Right lobe of liver (tissue), 6 donors: ENCODE measurements at regions not wholly inside any gene's neighbourhood (a gene's known extent, or its start where the extent isn't known, plus 50 kb on each side); places are given as distances from the start of the nearest gene placed in this dataset.
"Not testable (repeated sequence)": the region's sequence is repeated elsewhere in the genome, so short reads cannot be mapped to it uniquely, and the experiment has no call there.

Experiments
- ATAC-seq, 4 donors: fragments of 200-7000 bp; cut with Tn5 transposase; one replicate each; pipeline ENCODE4 v1.9.1; 2020; ENCODE audit warnings: mild to moderate bottlenecking in 4 of 4, moderate library complexity in 4 of 4
- DNase-seq, 3 donors: peaks; one replicate each; pipeline ENCODE4 v3.0.0-alpha.2; 2020
- H3K27ac ChIP-seq, 3 donors: fragments of 200-600 bp; one replicate each; pipeline ENCODE4 v1.8.0; 2022
- H3K27me3 ChIP-seq, 2 donors: fragments of 200-600 bp; one replicate each; pipeline ENCODE4 v1.8.0; 2022
- H3K36me3 ChIP-seq, 4 donors: fragments of 200-600 bp; sonication (generic) in 1 of 4; one replicate each; pipeline versions ENCODE4 v1.5.1 to v1.8.0; 2017 to 2022; ENCODE audit warnings: control low read depth in 1 of 4
- H3K4me1 ChIP-seq, 4 donors: fragments of 200-600 bp; sonication (generic) in 1 of 4; one replicate each; pipeline versions ENCODE4 v1.5.1 to v1.8.0; 2017 to 2022; ENCODE audit warnings: control low read depth in 1 of 4
- H3K4me3 ChIP-seq, 3 donors: fragments of 200-600 bp; one replicate each; pipeline ENCODE4 v1.8.0; 2022
- H3K9me3 ChIP-seq, 4 donors: fragments of 200-600 bp; sonication (generic) in 1 of 4; one replicate each; pipeline versions ENCODE4 v1.5.1 to v1.8.0; 2017 to 2022; ENCODE audit warnings: control low read depth in 1 of 4
- POLR2A ChIP-seq: fragments of 450-650 bp; IDR thresholded peaks from one replicate; pipeline ENCODE4 v1.6.1; 2017; ENCODE audit warnings: antibody characterized with exemption, mild to moderate bottlenecking
- WGBS: methylation state at CpG from one replicate; pipeline ENCODE4 v1.1.6; 2018; ENCODE audit warnings: low coverage, low lambda C conversion rate; ENCODE audit not compliant: insufficient coverage; ENCODE audit errors: missing lambda C conversion rate; 5-methylcytosine and 5-hydroxymethylcytosine counted together
- intact Hi-C, 2 donors: fragments of 100-400 bp; cut with DNase I; formaldehyde crosslinking; loops; one replicate each; pipeline versions ENCODE4 v1.11.2 to v1.14.1; 2022
- TF ChIP-seq, protein P1 (sequence below), 4 donors: fragments of 200-600 bp in 3 of 4; fragments of 450-650 bp in 1 of 4; IDR thresholded peaks; one replicate each; pipeline versions ENCODE4 v1.5.1 to v1.8.0; 2016 to 2022; ENCODE audit warnings: antibody characterized with exemption in 4 of 4, mild to moderate bottlenecking in 2 of 4
- donor health status: DM: no; HTN: yes; CAD: no.
- donor health status: DM: no; HTN: no; CAD: no.
- donor health status: DM: no; HTN: no; CAD: no.
- donor health status: DM: no; HTN: yes; CAD: no.
- donor health status: DM: no; HTN: yes; CAD: no.

DNA sequence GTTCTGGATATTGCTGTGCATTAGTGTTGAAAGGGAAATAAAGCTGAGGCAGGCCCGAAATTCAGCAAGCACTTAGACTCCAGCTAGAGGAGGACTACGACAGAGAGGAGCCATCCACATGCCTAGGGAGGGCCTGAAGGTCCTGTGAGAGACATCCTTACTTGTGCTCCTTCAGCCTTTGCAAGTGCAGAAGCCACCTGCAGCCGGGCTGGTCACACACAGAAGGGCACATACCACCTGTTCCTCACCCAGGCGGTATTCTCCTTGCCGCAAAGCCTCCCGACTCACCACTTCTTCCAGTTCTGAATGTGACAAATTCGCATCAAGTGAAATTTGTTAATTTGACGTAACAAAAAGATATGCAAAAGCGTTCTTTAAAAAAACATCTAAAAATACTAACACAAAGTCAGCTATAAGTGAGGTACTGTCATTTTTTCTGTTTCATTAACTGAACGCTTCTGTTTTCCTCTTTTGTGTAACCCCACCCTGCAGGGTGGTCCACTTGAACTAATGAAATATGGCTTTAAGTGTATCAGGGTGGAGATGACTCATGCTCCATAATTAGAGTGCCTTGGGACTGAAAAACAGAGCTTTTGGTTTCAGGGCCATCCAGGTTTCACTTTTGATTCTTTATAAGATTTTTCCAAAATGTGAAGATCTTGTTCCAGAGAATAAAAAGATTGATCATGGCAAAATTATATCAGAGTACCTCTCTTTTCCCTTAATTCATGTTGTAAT is 467.9 kb upstream of the ATP11B start:
- Histone ChIP-seq H3K4me3 (no peak overlapping the region), H3K4me1 (no peaks in the 10 kb centered on the region), H3K36me3 (no peaks in the 10 kb centered on the region), H3K27me3 (no peaks in the 10 kb centered on the region), H3K27ac (no peak overlapping the region), H3K9me3 (no peaks in the 10 kb centered on the region)
- TF ChIP-seq, protein P1, sequence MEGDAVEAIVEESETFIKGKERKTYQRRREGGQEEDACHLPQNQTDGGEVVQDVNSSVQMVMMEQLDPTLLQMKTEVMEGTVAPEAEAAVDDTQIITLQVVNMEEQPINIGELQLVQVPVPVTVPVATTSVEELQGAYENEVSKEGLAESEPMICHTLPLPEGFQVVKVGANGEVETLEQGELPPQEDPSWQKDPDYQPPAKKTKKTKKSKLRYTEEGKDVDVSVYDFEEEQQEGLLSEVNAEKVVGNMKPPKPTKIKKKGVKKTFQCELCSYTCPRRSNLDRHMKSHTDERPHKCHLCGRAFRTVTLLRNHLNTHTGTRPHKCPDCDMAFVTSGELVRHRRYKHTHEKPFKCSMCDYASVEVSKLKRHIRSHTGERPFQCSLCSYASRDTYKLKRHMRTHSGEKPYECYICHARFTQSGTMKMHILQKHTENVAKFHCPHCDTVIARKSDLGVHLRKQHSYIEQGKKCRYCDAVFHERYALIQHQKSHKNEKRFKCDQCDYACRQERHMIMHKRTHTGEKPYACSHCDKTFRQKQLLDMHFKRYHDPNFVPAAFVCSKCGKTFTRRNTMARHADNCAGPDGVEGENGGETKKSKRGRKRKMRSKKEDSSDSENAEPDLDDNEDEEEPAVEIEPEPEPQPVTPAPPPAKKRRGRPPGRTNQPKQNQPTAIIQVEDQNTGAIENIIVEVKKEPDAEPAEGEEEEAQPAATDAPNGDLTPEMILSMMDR (IDR thresholded peaks at IDR 0.05), result no peak
- no peak for TF ChIP-seq POLR2A
- DNase-seq (no peak), ATAC-seq (no peak)
- 61% methylated on average over 10 of the region's 10 CpGs for WGBS
- intact Hi-C loops, result no loop called here

DNA sequence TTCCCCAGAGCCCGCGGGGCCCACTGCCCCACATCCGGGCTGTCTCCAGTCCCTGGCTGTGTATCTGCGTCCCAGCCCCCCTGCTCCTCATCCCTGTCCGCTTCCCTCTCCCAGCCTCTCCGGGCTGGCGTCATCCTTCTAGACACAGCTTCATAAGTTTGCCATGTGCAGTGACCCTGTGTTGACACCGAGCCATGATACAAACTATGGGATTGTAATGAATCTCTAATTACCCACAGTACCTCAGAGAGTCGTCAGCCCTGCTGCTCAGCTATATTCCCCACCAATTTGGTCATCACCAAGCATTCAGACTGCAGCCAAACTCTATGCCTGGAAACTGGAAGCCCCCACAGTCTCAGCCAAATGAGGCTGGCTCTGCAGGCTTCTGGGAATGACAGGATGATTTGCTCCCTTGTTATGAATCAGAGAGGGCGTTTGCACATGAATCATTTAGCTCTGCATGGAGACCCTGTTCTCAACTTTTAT is 466.1 kb upstream of the ATP11B start:
- ATAC-seq (no peak), DNase-seq (no peak)
- H3K4me3 ChIP-seq, result no peak overlapping the region
- H3K4me1 ChIP-seq, result no peaks in the 10 kb centered on the region
- H3K27ac ChIP-seq, result no peak overlapping the region
- H3K27me3 ChIP-seq, result no peaks in the 10 kb centered on the region
- no peaks in the 10 kb centered on the region for H3K36me3 ChIP-seq
- intact Hi-C loops, result no loop called here
- TF ChIP-seq, protein P1 (IDR thresholded peaks at IDR 0.05), result no peak
- TF ChIP-seq POLR2A, result no peak
- H3K9me3 ChIP-seq, result no peaks in the 10 kb centered on the region
- 43% methylated on average over 9 of the region's 10 CpGs for WGBS

DNA sequence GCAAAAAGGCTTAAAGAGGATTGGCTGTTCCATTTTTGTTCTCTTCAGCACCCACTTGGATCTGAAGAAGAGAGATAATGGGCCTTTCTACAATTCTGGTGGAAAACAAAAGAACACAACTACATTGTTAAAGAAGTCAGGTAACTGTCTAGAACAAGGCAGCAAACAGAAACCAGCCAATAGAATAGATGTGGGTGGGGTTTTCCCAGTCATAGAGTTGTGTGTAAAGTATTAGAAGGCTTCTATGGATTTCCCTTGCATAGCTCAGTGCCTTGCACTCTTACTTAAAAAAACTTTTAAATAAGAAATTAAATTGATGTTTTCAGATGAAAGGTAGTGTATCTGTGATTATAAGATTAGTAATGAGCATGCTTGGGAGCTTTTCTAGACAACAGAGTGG is 462.7 kb upstream of the ATP11B start:
- no peaks in the 10 kb centered on the region for H3K36me3 ChIP-seq
- no peaks in the 10 kb centered on the region for H3K9me3 ChIP-seq
- TF ChIP-seq, protein P1 (IDR thresholded peaks at IDR 0.05), result no peak
- no peak for TF ChIP-seq POLR2A
- intact Hi-C loops, result no loop called here
- no peak overlapping the region for H3K4me3 ChIP-seq
- H3K27ac ChIP-seq, result no peak overlapping the region
- no peaks in the 10 kb centered on the region for H3K4me1 ChIP-seq
- ATAC-seq (no peak), DNase-seq (no peak)
- no peaks in the 10 kb centered on the region for H3K27me3 ChIP-seq

DNA sequence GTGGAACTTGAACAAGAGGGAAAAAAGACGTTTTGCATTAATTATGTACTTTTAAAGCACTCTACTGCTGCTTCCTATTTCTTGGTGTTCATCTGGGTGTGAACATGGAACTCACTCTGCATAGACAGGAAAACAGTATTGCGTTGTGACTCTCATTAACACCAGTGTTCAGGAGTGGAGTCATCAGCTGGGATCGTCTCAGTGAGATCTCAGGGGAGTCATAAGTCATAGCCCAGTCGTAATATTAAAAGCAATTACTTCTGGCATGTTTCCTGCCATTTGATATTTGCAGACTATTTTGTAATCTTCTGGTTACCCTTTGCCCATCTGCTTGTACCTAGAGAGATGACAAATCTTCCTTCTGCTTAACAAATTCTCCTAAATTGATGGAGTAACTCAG is 462.0 kb upstream of the ATP11B start:
- H3K27ac ChIP-seq, result no peak overlapping the region
- no peaks in the 10 kb centered on the region for H3K4me1 ChIP-seq
- intact Hi-C loops, result no loop called here
- ATAC-seq (no peak), DNase-seq (no peak)
- WGBS, result 32% methylated on average over 4 of the region's 4 CpGs
- no peaks in the 10 kb centered on the region for H3K27me3 ChIP-seq
- TF ChIP-seq POLR2A, result no peak
- TF ChIP-seq, protein P1 (IDR thresholded peaks at IDR 0.05), result no peak
- H3K36me3 ChIP-seq, result no peaks in the 10 kb centered on the region
- no peaks in the 10 kb centered on the region for H3K9me3 ChIP-seq
- H3K4me3 ChIP-seq, result no peak overlapping the region

DNA sequence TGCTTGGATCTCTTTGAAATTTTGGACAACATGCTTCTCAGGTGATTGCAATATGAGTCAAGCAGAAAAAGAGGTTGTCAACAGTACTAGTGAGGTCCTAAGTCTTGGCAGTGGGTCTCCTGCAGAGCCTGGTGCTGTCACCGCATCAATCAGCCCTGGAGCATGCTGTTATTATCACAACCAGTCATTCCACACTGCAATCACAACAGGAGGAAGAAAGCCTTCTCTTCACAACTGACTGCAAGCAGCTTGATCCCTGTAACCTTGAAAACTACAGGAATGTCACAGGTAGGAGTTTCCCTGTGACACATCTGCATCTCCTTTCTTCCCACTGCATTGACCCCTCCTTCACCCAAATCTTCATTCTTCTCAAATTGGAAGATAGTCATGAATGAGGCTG is 451.1 kb upstream of the ATP11B start:
- no peaks in the 10 kb centered on the region for H3K27me3 ChIP-seq
- intact Hi-C loops, result no loop called here

DNA sequence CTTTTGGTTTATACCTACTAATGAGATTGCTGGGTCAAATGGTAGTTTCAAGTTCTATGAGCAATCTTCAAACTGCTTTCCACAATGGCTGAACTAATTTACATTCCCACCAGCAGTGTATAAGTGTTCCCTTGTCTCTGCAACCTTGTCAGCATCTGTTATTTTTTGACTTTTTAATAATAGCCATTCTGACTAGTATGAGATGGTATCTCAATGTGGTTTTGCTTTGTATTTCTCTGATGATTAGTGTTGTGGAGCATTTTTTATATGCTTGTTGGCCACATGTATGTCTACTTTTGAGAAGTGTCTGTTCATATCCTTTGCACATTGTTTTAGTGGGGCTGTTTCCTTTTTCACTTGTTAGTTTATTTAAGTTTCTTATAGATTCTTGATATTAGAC is 449.3 kb upstream of the ATP11B start:
- H3K9me3 ChIP-seq, H3K4me3 ChIP-seq, H3K36me3 ChIP-seq, intact Hi-C loops, H3K27ac ChIP-seq, ATAC-seq, H3K27me3 ChIP-seq, DNase-seq, H3K4me1 ChIP-seq: not testable (repeated sequence)

More for the DNA sequence above, 451.1 kb upstream of the ATP11B start:
- ATAC-seq, result no peak
- no peak overlapping the region for H3K27ac ChIP-seq
- H3K36me3 ChIP-seq, result no peaks in the 10 kb centered on the region
- H3K4me3 ChIP-seq, result no peak overlapping the region
- TF ChIP-seq, protein P1 (IDR thresholded peaks at IDR 0.05), result no peak
- no peak for TF ChIP-seq POLR2A
- H3K4me1 ChIP-seq, result no peaks in the 10 kb centered on the region
- no peaks in the 10 kb centered on the region for H3K9me3 ChIP-seq
- 43% methylated on average over 1 of the region's 1 CpG for WGBS
- no peak for DNase-seq
